Right hindlimb (tissue), 1 donor: ENCODE measurements at regions not wholly inside any gene's neighbourhood (a gene's known extent, or its start where the extent isn't known, plus 50 kb on each side); places are given as distances from the start of the nearest gene placed in this dataset.

Experiments used
- DNase-seq: peaks from one replicate; pipeline ENCODE4 v3.0.0-alpha.2; 2018

GRCh38 chr4:14667624-14668151 lies 334.6 kb upstream of the CPEB2 start:
- DNase-seq: no peak

- DNase-seq: no peak
Measured at GRCh38 chr4:14668296-14668695, 334.0 kb upstream of the CPEB2 start.

GRCh38 chr4:14669371-14669770 lies 332.9 kb upstream of the CPEB2 start:
- no peak for DNase-seq

DNA sequence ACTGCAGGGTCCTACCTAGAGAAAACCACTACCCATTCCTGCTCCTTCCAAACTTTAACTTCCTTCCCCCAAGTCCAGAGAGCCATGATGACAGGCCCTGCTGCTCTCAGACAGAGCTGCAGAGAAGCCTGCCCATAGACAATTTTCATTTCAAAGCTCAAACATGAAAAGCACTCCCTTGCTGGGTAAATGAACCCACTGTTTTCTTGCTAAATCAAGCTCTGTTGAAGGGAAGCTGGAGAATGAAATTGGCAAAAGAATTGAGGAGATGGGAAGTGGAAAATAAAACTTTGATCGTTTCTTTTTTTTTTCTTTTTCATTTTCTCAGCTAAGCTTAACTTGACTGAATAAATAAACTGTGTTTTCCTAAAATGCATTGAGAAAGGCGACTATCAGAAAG lies 331.1 kb upstream of the CPEB2 start:
- DNase-seq: no peak

DNA sequence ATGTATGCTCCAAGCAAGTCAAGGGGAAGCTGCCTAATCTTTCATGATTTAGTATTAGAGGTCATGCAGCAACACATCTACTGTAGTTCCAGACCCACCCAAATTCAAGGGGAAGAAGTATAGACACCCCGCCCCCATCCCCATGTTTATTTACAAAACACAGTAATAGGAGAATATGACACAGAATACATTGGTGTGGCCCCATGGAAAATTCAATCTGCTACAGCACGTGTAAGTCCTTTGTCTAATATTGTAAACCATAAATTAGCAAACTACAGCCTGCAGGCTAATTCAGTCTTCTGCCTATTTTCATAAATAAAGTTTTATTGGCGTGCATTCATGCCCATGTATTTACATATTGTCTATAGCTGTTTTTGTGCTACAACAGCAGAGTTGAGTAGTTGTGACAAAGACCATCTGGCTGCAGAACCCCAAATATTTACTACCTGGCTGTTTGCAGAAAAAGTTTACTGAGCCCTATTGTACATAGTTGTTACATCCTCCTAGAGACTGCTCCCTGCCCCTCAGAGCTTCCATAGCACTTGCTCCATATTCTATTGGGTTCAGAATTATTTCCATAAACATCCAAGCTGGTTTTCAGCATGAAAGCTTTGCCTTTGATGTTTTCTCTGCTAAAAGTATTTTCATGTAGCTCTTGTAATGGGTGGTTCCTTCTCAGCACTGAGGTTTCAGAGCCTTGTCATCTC lies 326.8 kb upstream of the CPEB2 start:
- no peak for DNase-seq

DNA sequence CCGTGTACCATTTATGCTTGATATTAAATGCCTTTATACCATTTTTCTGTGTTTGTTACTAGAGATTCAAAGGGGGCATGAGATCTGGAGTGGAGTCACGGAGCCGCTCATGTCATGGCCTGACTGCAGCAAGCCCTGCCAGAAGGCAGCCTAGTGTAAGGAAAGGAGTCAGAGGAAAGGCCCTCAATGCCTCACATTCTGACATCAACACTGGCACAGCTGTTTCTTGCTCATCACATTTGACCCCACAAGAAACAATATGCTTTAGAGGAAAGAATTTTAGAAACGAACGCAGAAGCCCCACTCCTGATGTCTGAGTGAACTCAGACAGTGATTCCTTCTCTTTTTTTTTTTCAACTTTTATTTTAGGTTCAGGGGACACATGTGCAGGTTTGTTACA lies 322.4 kb upstream of the CPEB2 start:
- no peak for DNase-seq

DNA sequence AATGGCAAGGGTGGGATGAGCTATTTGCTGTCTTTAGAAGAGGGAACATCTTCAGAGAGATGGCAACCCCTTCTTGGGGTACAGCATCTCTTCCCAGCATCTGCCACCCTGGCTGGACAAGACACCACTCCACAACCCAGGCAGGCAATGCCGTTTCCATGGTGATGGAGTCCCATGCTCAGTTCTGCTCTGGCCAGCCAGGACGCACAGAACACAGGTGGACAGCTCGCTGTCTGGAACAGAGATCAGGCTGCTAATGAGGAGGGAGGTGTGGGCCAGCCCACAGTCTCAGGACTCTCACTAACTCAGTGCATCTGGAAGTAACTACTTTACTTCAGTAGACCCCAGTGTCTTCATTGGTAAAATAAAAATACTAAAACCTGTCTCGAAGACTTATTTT lies 321.0 kb upstream of the CPEB2 start:
- no peak for DNase-seq

- DNase-seq: no peak
Measured at GRCh38 chr4:14693728-14694127, 308.6 kb upstream of the CPEB2 start.

DNA sequence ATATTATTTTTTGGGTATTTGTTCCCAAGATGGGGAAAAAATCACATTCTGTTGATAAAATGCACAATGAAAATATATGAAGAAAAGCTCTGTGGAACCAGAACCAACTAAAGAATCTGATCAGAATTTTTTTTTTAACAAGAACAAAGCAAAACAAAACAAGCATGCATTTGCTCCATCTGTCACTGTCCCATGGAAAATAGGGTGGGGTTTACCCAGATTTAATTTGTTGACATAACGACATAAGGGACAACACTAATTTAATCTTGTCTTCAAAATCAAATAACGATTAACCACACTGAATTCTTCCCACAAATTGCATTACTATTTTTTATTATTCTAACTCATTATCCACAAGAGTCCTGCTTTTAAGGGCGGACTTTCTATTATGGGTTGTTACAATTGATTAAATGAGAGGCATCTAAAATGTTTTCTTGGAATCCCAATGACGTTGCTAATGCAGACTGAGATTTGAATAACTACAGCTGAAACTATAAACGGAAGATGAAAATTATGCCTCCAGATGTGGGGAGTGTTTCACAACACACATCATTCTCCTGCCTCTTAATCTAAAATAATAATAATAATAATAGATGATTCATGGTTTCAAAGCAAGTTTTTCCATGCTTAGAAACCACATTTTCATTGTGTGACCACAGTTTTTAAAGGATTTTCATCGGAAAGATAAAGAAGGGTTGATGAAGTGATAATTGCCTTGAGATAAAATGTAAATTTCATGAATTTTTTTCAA lies 307.0 kb upstream of the CPEB2 start:
- no peak for DNase-seq

DNA sequence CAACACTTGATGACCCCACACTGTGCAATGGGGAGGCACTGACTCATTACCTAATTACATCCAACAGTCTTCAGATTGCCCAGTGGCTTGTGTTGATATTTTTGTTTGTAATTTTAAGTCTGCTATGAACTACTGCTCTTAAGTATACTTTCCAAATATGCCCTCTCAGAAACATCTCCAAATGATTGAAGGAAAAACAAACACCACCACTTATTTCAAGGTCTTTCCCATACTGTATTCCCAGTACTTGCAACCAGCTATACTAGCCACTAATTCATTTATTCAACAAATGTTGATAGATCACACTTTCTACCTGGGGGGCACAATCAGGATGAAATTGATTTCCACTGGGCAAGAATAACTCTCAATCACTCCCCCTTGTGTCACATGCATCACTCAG lies 302.2 kb upstream of the CPEB2 start:
- no peak for DNase-seq

DNA sequence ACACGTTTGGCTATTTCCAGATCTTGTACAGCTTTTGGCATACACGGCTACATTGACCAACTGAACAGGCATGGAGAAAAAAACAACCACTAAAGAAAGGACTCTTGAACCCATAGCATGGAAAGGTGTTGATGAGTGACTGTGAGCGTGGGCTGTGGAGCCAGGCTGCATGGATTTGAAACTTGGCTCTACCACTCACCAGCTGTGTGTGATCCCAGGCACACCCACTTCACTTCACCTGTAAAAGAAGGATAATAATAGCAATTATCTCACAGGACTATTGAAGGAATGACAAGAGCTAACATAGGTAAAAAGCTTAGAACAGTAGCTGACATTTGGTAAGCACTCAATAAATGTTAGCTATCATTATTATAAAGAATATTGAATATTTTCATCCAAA lies 301.7 kb upstream of the CPEB2 start:
- DNase-seq: no peak

DNA sequence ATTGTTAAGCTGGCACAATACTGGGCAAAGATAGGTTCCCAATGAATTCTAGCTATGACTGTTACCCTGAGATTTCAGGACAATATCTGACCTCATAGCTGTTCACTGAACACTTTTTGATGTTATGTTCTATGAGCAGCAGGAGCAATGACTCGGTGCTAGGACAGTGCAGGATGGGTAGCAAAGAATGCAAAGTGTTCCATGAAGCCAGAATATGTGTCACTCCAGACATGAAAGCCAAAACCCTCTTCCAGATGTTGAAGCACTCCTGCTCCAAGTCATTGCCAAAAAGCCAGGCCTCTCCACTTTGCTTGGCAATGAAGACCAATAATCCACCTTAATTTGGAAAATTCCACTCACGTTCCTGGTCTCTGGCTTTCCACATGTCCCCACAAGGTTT lies 300.9 kb upstream of the CPEB2 start:
- DNase-seq: peak; percentile 49

- DNase-seq: peak; percentile 24
Measured at GRCh38 chr4:14701896-14702295, 300.4 kb upstream of the CPEB2 start.

- no peak for DNase-seq
Measured at GRCh38 chr4:14708574-14708973, 293.7 kb upstream of the CPEB2 start.

- DNase-seq: no peak
Measured at GRCh38 chr4:14711259-14711658, 291.0 kb upstream of the CPEB2 start.

DNA sequence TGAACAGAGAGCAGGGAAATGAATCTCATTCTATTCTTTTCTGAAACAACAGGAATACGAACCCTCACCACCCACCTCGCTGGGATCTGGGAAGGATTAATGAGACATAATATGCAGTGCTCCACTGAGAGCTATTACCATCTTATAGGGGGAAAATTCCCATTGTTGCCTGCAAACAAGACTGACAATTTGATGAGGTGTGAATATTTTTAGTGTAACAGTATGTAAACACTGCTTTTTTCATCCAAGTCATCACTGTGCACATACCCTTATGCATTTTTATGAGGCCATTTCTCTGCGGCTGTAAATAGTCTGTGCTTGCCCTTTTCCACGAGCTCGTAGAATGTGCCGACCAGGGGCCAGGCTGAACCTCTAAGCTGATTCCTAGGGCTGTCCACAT lies 285.6 kb upstream of the CPEB2 start:
- no peak for DNase-seq

- DNase-seq: no peak
Measured at GRCh38 chr4:14719053-14719452, 283.2 kb upstream of the CPEB2 start.

DNA sequence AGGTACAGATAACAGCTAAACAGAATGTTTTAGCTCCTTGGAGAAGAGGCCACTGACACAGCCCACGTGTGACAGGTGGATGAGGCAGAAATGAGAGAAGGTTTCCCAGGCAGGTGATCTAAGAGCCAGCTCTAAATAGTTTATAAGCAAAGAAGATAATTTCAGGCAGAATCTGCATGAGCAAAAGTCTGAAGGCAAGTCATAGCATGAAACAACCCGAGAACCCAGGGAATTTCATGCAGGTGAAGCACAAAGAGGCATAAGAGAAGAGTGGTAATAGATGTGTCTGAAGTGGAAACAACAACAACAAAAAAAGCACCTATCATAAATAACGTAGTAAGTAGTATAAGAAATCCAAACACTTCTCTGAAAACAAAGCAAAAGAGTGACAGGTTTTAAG lies 275.8 kb upstream of the CPEB2 start:
- no peak for DNase-seq

DNA sequence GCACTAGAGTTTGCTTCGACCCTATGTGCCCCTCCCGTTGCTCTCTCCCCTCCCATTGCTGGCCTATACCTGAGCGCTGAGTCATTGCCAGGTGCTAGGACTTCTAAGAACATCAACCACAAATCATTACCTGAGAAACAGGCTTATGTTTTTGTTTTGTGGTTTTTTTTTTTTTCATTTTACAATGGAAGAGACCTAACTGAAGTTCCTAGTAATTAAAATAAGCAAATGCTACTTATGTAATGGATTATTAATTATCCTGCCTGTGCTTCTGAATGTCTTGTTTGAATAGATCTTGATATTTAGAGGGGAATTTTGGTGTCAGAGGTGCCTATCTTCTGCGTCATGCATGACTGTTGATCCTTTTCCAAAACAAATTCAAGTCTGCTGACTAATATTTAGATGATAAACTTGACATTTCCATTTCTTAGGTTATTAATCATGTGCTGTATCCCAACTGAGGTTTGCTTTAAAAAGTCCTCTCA lies 275.4 kb upstream of the CPEB2 start:
- DNase-seq: no peak

- DNase-seq: no peak
Measured at GRCh38 chr4:14729282-14730000, 272.8 kb upstream of the CPEB2 start.

GRCh38 chr4:14742054-14742453 lies 260.2 kb upstream of the CPEB2 start:
- DNase-seq: no peak

GRCh38 chr4:14743172-14743571 lies 259.1 kb upstream of the CPEB2 start:
- no peak for DNase-seq

DNA sequence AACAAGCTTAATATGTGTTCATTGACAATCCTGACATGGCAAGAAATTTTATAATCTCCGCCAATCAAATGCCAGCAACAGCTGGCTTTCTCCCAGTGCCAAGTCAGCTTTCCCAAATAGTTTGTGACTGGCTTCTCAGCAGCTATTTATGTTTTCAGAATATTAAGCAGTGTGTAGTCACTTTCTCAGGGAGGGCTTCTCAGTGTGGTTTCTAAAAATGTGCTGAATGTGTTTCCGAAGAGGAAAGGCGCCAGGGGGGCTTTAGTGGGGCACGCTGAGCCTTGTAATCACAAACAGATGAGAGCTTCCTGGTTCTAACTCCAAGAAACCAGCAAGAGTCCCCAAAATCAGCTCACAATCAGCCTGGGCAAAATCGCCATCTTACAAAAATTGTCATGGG lies 258.7 kb upstream of the CPEB2 start:
- no peak for DNase-seq

DNA sequence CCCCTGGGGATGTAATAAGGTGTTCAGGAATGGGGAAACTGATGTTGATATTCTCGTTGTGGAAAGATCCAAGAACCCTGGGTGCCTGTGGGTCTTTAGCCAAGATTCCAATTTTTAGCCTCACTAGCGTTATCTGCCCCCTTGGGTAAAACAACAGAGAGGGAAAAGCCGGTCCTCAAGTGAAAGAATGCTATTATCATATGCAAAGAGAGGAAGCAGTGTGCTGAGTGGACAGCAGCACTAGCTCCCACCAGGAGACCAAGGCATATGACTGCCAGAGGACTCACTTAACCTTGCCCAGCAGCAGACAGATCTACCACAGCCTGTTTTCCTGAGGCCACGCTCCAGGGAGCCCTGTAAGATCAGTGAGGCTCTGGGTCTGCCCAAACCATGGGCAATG lies 257.9 kb upstream of the CPEB2 start:
- no peak for DNase-seq
